ENCODE measurements at regions not wholly inside any gene's neighbourhood (a gene's known extent, or its start where the extent isn't known, plus 50 kb on each side); places are given as distances from the start of the nearest gene placed in this dataset.
"Not testable (repeated sequence)": the region's sequence is repeated elsewhere in the genome, so short reads cannot be mapped to it uniquely, and the experiment has no call there.

- H3K36me3 ChIP-seq (ENCODE audit: control insufficient read depth in 3 of 3, insufficient read depth in 2 of 3, low read depth in 1 of 3, low read length in 3 of 3) = no peaks in the 10 kb centered on the region
- H3K27me3 ChIP-seq (ENCODE audit: control insufficient read depth in 3 of 3, insufficient read depth in 3 of 3, low read length in 3 of 3) = no peaks in the 10 kb centered on the region
- 95 to 100% (median 98%) methylated on average over 2 of the region's 2 CpGs for WGBS, 3 donors
- no peak overlapping the region for H3K27ac ChIP-seq (ENCODE audit: low read depth in 1 of 3, low read length in 2 of 3)
- no peak overlapping the region for H3K4me3 ChIP-seq (ENCODE audit: low read depth in 1 of 3, low read length in 3 of 3)
- H3K9me3 ChIP-seq (ENCODE audit: control insufficient read depth in 2 of 2, insufficient read depth in 1 of 2, low read depth in 1 of 2, low read length in 1 of 2) = no peaks in the 10 kb centered on the region
- DNase-seq = no peak
- peaks cover 3 to 21% (median 3%) of the 10 kb centered on the region in 3 donors for H3K4me1 ChIP-seq (ENCODE audit: control insufficient read depth in 3 of 3, insufficient read depth in 2 of 3, low read depth in 1 of 3, low read length in 2 of 3)
- FAIRE-seq = no peak
Observed at GRCh38 chr10:28370107-28370835, 67.4 kb upstream of the MPP7 start.

GRCh38 chr10:28371638-28372037 is 68.8 kb upstream of the MPP7 start:
- H3K36me3 ChIP-seq (ENCODE audit: control insufficient read depth in 3 of 3, insufficient read depth in 2 of 3, low read depth in 1 of 3, low read length in 3 of 3); H3K27me3 ChIP-seq (ENCODE audit: control insufficient read depth in 3 of 3, insufficient read depth in 3 of 3, low read length in 3 of 3); FAIRE-seq; H3K27ac ChIP-seq (ENCODE audit: low read depth in 1 of 3, low read length in 2 of 3); H3K9me3 ChIP-seq (ENCODE audit: control insufficient read depth in 2 of 2, insufficient read depth in 1 of 2, low read depth in 1 of 2, low read length in 1 of 2); DNase-seq; H3K4me3 ChIP-seq (ENCODE audit: low read depth in 1 of 3, low read length in 3 of 3): not testable (repeated sequence)
- peaks cover 2 to 14% (median 3%) of the 10 kb centered on the region in 3 donors for H3K4me1 ChIP-seq (ENCODE audit: control insufficient read depth in 3 of 3, insufficient read depth in 2 of 3, low read depth in 1 of 3, low read length in 2 of 3)
- WGBS, 3 donors = 89 to 96% (median 89%) methylated on average over 1 of the region's 1 CpG

- Histone ChIP-seq H3K27me3 (ENCODE audit: control insufficient read depth in 3 of 3, insufficient read depth in 3 of 3, low read length in 3 of 3) (no peaks in the 10 kb centered on the region), H3K36me3 (ENCODE audit: control insufficient read depth in 3 of 3, insufficient read depth in 2 of 3, low read depth in 1 of 3, low read length in 3 of 3) (no peaks in the 10 kb centered on the region), H3K4me3 (ENCODE audit: low read depth in 1 of 3, low read length in 3 of 3) (no peak overlapping the region), H3K9me3 (ENCODE audit: control insufficient read depth in 2 of 2, insufficient read depth in 1 of 2, low read depth in 1 of 2, low read length in 1 of 2) (no peaks in the 10 kb centered on the region), H3K4me1 (ENCODE audit: control insufficient read depth in 3 of 3, insufficient read depth in 2 of 3, low read depth in 1 of 3, low read length in 2 of 3) (no peaks in the 10 kb centered on the region), H3K27ac (ENCODE audit: low read depth in 1 of 3, low read length in 2 of 3) (no peak overlapping the region)
- no peak for FAIRE-seq
- DNase-seq = no peak
- 80 to 100% (median 90%) methylated on average over 2 of the region's 2 CpGs for WGBS, 3 donors
Observed at GRCh38 chr10:28374036-28374435, 71.2 kb upstream of the MPP7 start.

GRCh38 chr10:28375399-28376354 is 72.8 kb upstream of the MPP7 start:
- no peaks in the 10 kb centered on the region for H3K9me3 ChIP-seq (ENCODE audit: control insufficient read depth in 2 of 2, insufficient read depth in 1 of 2, low read depth in 1 of 2, low read length in 1 of 2)
- WGBS, 3 donors = 35 to 70% (median 52%) methylated on average over 10 of the region's 10 CpGs

GRCh38 chr10:28378986-28379585 is 76.2 kb upstream of the MPP7 start:
- 77 to 86% (median 82%) methylated on average over 8 of the region's 8 CpGs for WGBS, 3 donors
- Histone ChIP-seq H3K27ac (ENCODE audit: low read depth in 1 of 3, low read length in 2 of 3) (no peak overlapping the region), H3K36me3 (ENCODE audit: control insufficient read depth in 3 of 3, insufficient read depth in 2 of 3, low read depth in 1 of 3, low read length in 3 of 3) (no peaks in the 10 kb centered on the region), H3K4me3 (ENCODE audit: low read depth in 1 of 3, low read length in 3 of 3) (no peak overlapping the region), H3K27me3 (ENCODE audit: control insufficient read depth in 3 of 3, insufficient read depth in 3 of 3, low read length in 3 of 3) (no peaks in the 10 kb centered on the region), H3K9me3 (ENCODE audit: control insufficient read depth in 2 of 2, insufficient read depth in 1 of 2, low read depth in 1 of 2, low read length in 1 of 2) (no peaks in the 10 kb centered on the region), H3K4me1 (ENCODE audit: control insufficient read depth in 3 of 3, insufficient read depth in 2 of 3, low read depth in 1 of 3, low read length in 2 of 3) (no peaks in the 10 kb centered on the region)
- no peak for FAIRE-seq
- no peak for DNase-seq

More at GRCh38 chr10:28375399-28376354, 72.8 kb upstream of the MPP7 start:
- H3K4me1 ChIP-seq (ENCODE audit: control insufficient read depth in 3 of 3, insufficient read depth in 2 of 3, low read depth in 1 of 3, low read length in 2 of 3) = no peaks in the 10 kb centered on the region
- FAIRE-seq (no peak), DNase-seq (peak; percentile 54 to 73)
- H3K27ac ChIP-seq (ENCODE audit: low read depth in 1 of 3, low read length in 2 of 3) = no peak overlapping the region
- H3K36me3 ChIP-seq (ENCODE audit: control insufficient read depth in 3 of 3, insufficient read depth in 2 of 3, low read depth in 1 of 3, low read length in 3 of 3) = no peaks in the 10 kb centered on the region
- no peaks in the 10 kb centered on the region for H3K27me3 ChIP-seq (ENCODE audit: control insufficient read depth in 3 of 3, insufficient read depth in 3 of 3, low read length in 3 of 3)
- no peak overlapping the region for H3K4me3 ChIP-seq (ENCODE audit: low read depth in 1 of 3, low read length in 3 of 3)

GRCh38 chr10:28381466-28381865 is 78.6 kb upstream of the MPP7 start:
- DNase-seq = no peak
- Histone ChIP-seq H3K4me3 (ENCODE audit: low read depth in 1 of 3, low read length in 3 of 3) (no peak overlapping the region), H3K27ac (ENCODE audit: low read depth in 1 of 3, low read length in 2 of 3) (no peak overlapping the region), H3K9me3 (ENCODE audit: control insufficient read depth in 2 of 2, insufficient read depth in 1 of 2, low read depth in 1 of 2, low read length in 1 of 2) (no peaks in the 10 kb centered on the region), H3K27me3 (ENCODE audit: control insufficient read depth in 3 of 3, insufficient read depth in 3 of 3, low read length in 3 of 3) (no peaks in the 10 kb centered on the region), H3K36me3 (ENCODE audit: control insufficient read depth in 3 of 3, insufficient read depth in 2 of 3, low read depth in 1 of 3, low read length in 3 of 3) (no peaks in the 10 kb centered on the region), H3K4me1 (ENCODE audit: control insufficient read depth in 3 of 3, insufficient read depth in 2 of 3, low read depth in 1 of 3, low read length in 2 of 3) (peaks cover 0 to 3% (median 0%) of the 10 kb centered on the region in 3 donors)
- FAIRE-seq = no peak

GRCh38 chr10:28381903-28382347 is 79.1 kb upstream of the MPP7 start:
- no peak overlapping the region for H3K27ac ChIP-seq (ENCODE audit: low read depth in 1 of 3, low read length in 2 of 3)
- H3K4me1 ChIP-seq (ENCODE audit: control insufficient read depth in 3 of 3, insufficient read depth in 2 of 3, low read depth in 1 of 3, low read length in 2 of 3) = peaks cover 0 to 3% (median 0%) of the 10 kb centered on the region in 3 donors
- H3K9me3 ChIP-seq (ENCODE audit: control insufficient read depth in 2 of 2, insufficient read depth in 1 of 2, low read depth in 1 of 2, low read length in 1 of 2) = no peaks in the 10 kb centered on the region
- peak; percentile 73 for FAIRE-seq
- 40% methylated on average over 12 of the region's 12 CpGs for WGBS, 3 donors
- H3K4me3 ChIP-seq (ENCODE audit: low read depth in 1 of 3, low read length in 3 of 3) = no peak overlapping the region
- DNase-seq = peak; percentile 80 to 92
- H3K36me3 ChIP-seq (ENCODE audit: control insufficient read depth in 3 of 3, insufficient read depth in 2 of 3, low read depth in 1 of 3, low read length in 3 of 3) = no peaks in the 10 kb centered on the region
- H3K27me3 ChIP-seq (ENCODE audit: control insufficient read depth in 3 of 3, insufficient read depth in 3 of 3, low read length in 3 of 3) = no peaks in the 10 kb centered on the region

- Histone ChIP-seq H3K4me1 (ENCODE audit: control insufficient read depth in 3 of 3, insufficient read depth in 2 of 3, low read depth in 1 of 3, low read length in 2 of 3) (peaks cover 0 to 3% (median 0%) of the 10 kb centered on the region in 3 donors), H3K36me3 (ENCODE audit: control insufficient read depth in 3 of 3, insufficient read depth in 2 of 3, low read depth in 1 of 3, low read length in 3 of 3) (no peaks in the 10 kb centered on the region), H3K4me3 (ENCODE audit: low read depth in 1 of 3, low read length in 3 of 3) (no peak overlapping the region), H3K27ac (ENCODE audit: low read depth in 1 of 3, low read length in 2 of 3) (no peak overlapping the region), H3K27me3 (ENCODE audit: control insufficient read depth in 3 of 3, insufficient read depth in 3 of 3, low read length in 3 of 3) (no peaks in the 10 kb centered on the region), H3K9me3 (ENCODE audit: control insufficient read depth in 2 of 2, insufficient read depth in 1 of 2, low read depth in 1 of 2, low read length in 1 of 2) (no peaks in the 10 kb centered on the region)
- no peak for DNase-seq
- FAIRE-seq = no peak
- 71 to 76% (median 74%) methylated on average over 13 of the region's 13 CpGs for WGBS, 3 donors
Observed at GRCh38 chr10:28382525-28383269, 79.8 kb upstream of the MPP7 start.
